ENCODE measurements at regions not wholly inside any gene's neighbourhood (a gene's known extent, or its start where the extent isn't known, plus 50 kb on each side); places are given as distances from the start of the nearest gene placed in this dataset.

GRCh38 chr2:39999864-40000263, 220.8 kb upstream of the THUMPD2 start:
- DNase-seq (ENCODE audit: extremely low spot score), result no peak
- WGBS, result 93% methylated on average over 4 of the region's 4 CpGs
- TF ChIP-seq POLR2AphosphoS5 (IDR thresholded peaks at IDR 0.05) (no peak), EP300 (IDR thresholded peaks at IDR 0.05) (no peak), CTCF (IDR thresholded peaks at IDR 0.05) (no peak), POLR2A (IDR thresholded peaks at IDR 0.05; ENCODE audit: low read depth) (no peak)

DNA sequence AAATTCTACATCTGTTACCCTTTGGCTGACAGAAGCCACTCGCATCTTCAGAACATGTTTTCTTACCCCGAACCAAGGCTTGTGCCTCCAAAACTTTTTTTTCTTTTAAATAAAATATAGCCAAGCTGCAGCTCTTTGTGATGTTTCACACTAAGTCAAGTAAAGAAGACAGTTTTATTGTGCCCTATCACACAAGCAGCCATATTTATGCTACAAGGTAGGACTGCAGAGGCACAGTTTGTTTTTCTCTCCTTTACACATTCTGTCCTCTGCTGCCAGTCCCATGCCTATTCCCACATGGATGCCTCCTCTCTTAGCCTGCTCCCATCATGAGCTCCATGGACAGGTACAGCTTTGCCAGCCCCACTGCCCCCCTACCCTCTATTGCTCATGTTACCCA, 219.6 kb upstream of the THUMPD2 start:
- Histone ChIP-seq H3K4me3 (no peak overlapping the region), H3K27me3 (no peaks in the 10 kb centered on the region), H3K36me3 (no peaks in the 10 kb centered on the region), H3K4me1 (no peaks in the 10 kb centered on the region), H3K27ac (replicated peaks in 1 of 4) (no peak overlapping the region), H3K9me3 (no peaks in the 10 kb centered on the region)
- no peak for DNase-seq (ENCODE audit: extremely low spot score)
- 95% methylated on average over 2 of the region's 2 CpGs for WGBS
- TF ChIP-seq EP300 (IDR thresholded peaks at IDR 0.05), result no peak
- TF ChIP-seq POLR2A (IDR thresholded peaks at IDR 0.05; ENCODE audit: low read depth), result no peak
- intact Hi-C loops (cut with DNase I), result no loop called here

More at GRCh38 chr2:39999864-40000263, 220.8 kb upstream of the THUMPD2 start:
- Histone ChIP-seq H3K9me3 (no peaks in the 10 kb centered on the region), H3K4me1 (no peaks in the 10 kb centered on the region), H3K36me3 (no peaks in the 10 kb centered on the region), H3K4me3 (no peak overlapping the region), H3K27ac (replicated peaks in 1 of 4) (no peak overlapping the region), H3K27me3 (no peaks in the 10 kb centered on the region)
- intact Hi-C loops (cut with DNase I), result no loop called here

GRCh38 chr2:39996653-39997080, 217.6 kb upstream of the THUMPD2 start:
- H3K27ac ChIP-seq (replicated peaks in 1 of 4), result no peak overlapping the region
- H3K36me3 ChIP-seq, result no peaks in the 10 kb centered on the region
- intact Hi-C loops (cut with DNase I), result no loop called here
- 74% methylated on average over 1 of the region's 1 CpG for WGBS
- H3K4me1 ChIP-seq, result no peaks in the 10 kb centered on the region
- no peaks in the 10 kb centered on the region for H3K27me3 ChIP-seq
- H3K4me3 ChIP-seq, result no peak overlapping the region
- DNase-seq (ENCODE audit: extremely low spot score), result no peak
- H3K9me3 ChIP-seq, result no peaks in the 10 kb centered on the region
- TF ChIP-seq POLR2AphosphoS5 (IDR thresholded peaks at IDR 0.05), result no peak
- no peak for TF ChIP-seq CTCF (IDR thresholded peaks at IDR 0.05)
- TF ChIP-seq EP300 (IDR thresholded peaks at IDR 0.05), result no peak
- TF ChIP-seq POLR2A (IDR thresholded peaks at IDR 0.05; ENCODE audit: low read depth), result no peak

GRCh38 chr2:39995005-39995737, 216.1 kb upstream of the THUMPD2 start:
- Histone ChIP-seq H3K4me1 (no peaks in the 10 kb centered on the region), H3K36me3 (no peaks in the 10 kb centered on the region), H3K27me3 (no peaks in the 10 kb centered on the region), H3K9me3 (no peaks in the 10 kb centered on the region), H3K27ac (replicated peaks in 1 of 4) (no peak overlapping the region), H3K4me3 (no peak overlapping the region)
- TF ChIP-seq POLR2AphosphoS5 (IDR thresholded peaks at IDR 0.05) (no peak), CTCF (IDR thresholded peaks at IDR 0.05) (no peak), POLR2A (IDR thresholded peaks at IDR 0.05; ENCODE audit: low read depth) (no peak), EP300 (IDR thresholded peaks at IDR 0.05) (no peak)
- intact Hi-C loops (cut with DNase I), result no loop called here
- WGBS, result 78% methylated on average over 3 of the region's 3 CpGs
- DNase-seq (ENCODE audit: extremely low spot score), result no peak

DNA sequence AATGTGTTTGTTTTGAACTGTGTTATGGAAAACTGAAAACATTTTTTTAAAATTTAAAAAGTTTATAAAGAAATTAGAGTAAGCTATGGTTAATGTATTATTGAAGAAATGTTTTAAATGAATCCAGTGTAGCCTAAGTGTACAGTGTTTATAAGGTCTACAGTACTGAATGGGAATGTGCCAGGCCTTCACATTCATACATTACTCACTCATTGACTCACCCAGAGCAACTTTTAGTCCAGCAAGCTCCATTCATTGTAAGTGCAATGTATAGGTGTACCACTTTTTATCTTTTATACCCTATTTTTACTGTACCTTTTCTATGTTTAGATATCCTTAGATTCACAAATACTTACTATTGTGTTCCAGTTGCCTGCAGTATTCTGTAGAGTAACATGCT, 215.1 kb upstream of the THUMPD2 start:
- Histone ChIP-seq H3K27ac (replicated peaks in 1 of 4) (no peak overlapping the region), H3K27me3 (no peaks in the 10 kb centered on the region), H3K36me3 (no peaks in the 10 kb centered on the region), H3K4me3 (no peak overlapping the region), H3K9me3 (no peaks in the 10 kb centered on the region), H3K4me1 (no peaks in the 10 kb centered on the region)
- no peak for TF ChIP-seq POLR2AphosphoS5 (IDR thresholded peaks at IDR 0.05)
- TF ChIP-seq POLR2A (IDR thresholded peaks at IDR 0.05; ENCODE audit: low read depth), result no peak
- no peak for TF ChIP-seq CTCF (IDR thresholded peaks at IDR 0.05)
- TF ChIP-seq EP300 (IDR thresholded peaks at IDR 0.05), result no peak
- no peak for DNase-seq (ENCODE audit: extremely low spot score)
- intact Hi-C loops (cut with DNase I), result no loop called here

All from esophagus muscularis mucosa (tissue), 4 donors.